Activated CD8-positive, alpha-beta memory T cell treated with anti-CD3 and anti-CD28 coated beads for 24 hours (primary cell): ENCODE measurements at regions not wholly inside any gene's neighbourhood (a gene's known extent, or its start where the extent isn't known, plus 50 kb on each side); places are given as distances from the start of the nearest gene placed in this dataset.
"Not testable (repeated sequence)": the region's sequence is repeated elsewhere in the genome, so short reads cannot be mapped to it uniquely, and the experiment has no call there.

Source experiments
- DNase-seq: peaks from one replicate; pipeline ENCODE4 v3.0.0-alpha.2; 2020

DNA sequence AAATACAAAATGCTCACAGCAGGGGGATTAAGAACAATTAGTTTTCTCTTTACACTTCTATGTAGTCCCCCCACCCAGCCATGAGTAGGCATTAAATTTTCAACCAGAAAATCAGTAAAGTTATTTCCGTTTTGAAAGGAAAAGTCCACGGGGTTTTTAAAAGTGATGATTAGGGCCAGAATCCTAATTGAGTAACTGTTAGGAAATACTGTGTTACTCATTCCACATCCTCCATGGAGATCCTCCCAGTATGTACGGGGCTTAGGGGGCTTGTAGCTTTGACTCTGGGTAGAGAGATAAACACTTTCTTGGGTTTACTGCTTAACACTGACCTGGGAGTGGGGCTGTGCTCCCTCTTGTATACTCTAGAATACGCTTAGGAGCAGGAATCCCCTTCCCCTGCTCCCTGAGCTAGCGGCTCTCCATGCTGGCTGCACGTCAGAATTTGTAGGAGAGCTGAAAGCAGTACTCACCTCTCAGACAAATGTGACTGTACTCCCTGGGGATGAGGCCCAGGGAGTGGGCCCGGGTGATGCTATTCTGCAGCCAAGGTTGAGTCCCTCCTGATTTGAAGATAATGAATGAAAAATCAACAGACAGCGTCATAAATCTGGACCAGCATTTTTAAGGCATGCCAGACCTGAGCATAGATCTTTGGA, 100.5 kb downstream of the SLC4A3 start:
- no peak for DNase-seq

DNA sequence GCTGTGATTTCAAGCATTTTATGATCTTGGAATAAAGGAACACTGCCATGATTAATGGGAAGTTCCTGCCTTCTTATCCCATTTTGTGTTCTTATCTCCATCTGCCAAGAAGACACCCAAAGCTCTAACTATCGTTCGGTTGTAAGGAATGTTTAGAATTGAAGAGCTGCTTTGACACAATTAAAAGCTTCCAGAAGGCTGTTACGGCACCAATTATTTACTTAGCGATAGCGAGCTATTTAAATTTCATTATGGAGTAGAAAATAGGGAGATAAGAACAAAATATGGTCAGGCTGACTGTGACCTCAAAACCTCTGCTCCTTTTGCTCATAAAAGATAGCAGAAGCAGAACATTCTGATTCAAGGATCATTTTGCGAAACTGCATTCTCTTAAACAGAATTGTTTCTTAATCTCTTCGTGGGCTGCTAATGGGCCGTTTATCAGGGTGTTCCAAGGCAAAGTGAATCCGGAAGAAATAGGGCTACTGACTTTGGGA, 101.6 kb downstream of the SLC4A3 start:
- no peak for DNase-seq

DNA sequence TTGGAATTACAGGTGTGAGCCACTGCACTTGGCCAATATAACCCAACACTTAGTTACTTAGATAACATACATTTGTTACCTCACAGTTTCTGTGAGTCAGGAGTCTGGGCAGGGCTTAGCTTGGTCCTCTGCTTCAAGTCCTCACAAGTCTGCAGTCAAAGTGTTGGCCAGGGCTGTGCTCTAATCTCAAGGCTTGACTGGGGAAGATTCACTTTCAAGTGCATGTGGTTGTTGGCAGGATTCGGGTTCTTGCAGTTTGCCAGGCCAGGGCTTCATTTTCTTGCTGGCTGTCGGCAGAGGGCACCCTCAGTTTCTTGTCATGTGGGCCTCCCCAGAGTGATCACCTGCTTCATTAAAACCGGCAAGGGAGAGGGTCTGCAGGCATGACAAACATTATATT, 103.7 kb downstream of the SLC4A3 start:
- DNase-seq, result no peak

DNA sequence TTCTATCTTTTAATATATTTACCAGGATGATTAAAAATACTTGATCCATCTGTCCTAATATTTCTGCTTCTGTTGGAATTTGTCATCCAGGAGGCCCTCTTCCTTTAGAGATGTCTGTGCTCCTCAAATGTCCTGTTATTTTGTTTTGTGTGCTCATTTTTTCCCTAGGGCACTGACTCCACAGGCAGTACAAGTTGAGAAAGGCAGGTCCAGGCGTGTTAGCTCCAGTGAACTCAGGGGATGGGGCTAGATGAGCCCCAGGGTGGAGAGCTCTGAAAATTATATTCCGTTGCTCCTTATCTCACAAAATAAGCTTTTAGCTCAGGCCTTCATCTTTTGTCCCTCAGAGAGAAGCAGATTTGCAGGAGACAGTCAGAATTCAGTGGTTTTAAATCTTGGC, 105.7 kb downstream of the SLC4A3 start:
- DNase-seq, result no peak

DNA sequence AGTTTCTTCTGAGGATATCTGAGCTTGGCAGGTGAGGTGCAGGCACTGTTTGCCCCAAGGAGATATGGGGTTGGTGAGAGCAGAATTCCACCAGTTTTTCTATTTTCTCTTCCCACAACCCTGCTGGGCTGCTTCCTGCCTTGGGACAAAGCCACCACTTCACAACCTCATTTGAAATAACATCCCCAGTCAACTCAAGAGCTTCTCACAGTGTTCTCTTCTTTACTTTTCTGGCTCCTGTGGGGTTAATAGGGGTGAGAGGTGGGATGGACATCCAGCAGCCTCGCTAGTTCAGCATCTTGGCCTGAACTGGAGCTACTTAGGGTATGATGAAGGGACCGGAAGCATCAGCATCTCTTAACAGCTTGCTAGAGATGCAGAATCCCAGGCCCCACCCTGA, 106.3 kb downstream of the SLC4A3 start:
- no peak for DNase-seq

DNA sequence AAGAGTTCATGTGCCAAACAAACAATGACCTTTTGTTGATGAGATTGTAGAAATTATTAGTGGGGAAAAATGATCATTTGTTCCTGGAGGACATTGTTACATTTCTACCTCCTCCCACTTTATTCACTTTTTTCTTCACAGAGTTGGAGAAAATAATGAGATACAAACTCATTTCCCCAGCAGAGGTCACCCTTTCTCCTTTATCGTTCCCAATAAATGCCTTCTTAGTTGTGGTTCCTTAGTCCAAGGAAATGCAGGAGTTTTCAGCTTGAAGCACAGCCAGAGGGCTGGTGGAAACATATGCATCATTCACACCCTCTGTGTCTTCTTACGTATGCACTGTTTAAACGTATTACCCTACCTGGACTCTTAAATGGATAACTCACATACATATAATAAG, 108.8 kb downstream of the SLC4A3 start:
- no peak for DNase-seq

DNA sequence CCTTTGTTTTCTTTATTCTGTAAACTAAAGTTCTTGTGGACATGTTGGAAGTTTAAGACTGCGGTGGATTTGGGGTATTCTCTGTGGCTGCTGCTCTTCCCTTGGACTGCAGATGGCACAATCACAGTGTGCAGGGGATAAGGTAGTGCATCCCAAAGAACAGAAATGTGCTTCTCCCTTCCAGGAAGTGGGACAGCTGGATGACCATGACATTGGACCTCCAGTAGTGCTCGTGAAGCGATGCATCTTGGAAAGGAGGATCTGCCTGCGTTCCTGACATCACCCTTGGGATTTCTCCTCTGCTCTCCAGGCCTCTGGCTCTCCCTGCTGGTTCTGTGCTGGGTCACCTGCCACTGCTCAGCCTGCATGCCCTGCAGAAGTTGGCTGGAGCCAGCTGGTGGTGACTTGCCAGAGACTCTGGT, 109.9 kb downstream of the SLC4A3 start:
- no peak for DNase-seq

DNA sequence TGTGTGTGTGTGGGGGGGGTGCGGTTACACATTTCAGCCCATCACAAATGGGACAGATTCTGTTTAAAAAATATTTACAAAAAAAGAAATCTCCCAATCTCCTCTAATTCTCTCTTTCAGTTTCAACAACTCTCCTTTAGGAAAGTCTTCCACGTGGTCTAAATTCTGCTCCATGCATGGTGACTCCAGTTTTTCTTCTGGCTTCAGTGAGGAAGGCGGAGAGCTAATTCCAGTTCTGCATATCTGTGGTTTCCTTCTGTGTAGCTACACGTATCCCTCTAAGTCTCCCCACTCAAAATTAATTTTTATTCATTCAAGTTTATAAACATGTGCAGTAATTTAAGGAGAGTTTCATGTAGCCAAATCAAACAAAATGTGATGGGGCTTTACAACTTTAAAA, 111.6 kb downstream of the SLC4A3 start:
- no peak for DNase-seq

DNA sequence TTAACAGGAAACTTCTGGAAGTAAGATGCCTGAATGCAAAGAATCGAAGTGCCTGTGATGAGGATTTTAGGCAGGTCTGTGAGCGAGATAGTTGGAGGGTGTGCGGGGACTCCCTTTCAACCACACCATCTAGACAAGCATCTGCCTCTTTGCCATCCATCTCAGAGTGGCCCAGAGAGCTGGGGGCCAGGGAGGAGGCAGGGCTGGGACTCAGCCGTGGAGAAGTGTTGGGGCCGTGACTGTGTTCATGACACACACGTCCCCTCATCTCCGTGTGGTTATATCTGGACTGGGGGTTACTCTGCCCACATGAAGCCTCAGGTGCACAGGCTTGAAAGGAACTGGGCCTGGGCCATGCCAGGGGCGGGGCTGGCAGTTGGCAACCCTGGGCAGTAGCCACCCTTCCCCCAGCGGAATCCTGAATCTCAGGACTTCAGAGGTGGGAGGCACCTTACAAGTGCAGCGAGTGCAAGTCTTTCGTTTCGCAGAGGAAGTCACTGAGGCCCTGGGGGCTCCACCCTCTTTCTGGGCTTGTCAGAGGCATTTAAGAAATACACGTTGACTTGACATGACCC, 112.5 kb downstream of the SLC4A3 start:
- DNase-seq, result no peak

DNA sequence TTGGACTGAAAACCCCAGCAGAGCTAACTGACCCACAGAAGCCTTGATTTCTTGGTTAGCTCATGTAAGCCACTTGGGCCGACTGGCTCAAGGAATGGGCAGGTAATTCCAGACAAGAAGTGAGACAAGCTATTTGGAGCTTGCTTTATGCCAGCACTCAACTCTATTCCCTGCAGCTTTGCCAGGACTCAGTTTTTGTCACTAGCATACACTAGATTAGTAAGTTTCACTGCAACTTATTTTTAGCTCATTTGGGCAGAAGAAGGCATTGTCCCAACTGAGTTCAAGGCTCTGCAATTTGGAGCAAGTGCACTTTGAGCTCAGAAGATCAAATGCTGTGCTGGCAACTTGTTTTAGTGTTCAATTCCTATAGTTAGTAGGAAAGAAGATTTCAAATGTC, 116.1 kb downstream of the SLC4A3 start:
- DNase-seq, result no peak

DNA sequence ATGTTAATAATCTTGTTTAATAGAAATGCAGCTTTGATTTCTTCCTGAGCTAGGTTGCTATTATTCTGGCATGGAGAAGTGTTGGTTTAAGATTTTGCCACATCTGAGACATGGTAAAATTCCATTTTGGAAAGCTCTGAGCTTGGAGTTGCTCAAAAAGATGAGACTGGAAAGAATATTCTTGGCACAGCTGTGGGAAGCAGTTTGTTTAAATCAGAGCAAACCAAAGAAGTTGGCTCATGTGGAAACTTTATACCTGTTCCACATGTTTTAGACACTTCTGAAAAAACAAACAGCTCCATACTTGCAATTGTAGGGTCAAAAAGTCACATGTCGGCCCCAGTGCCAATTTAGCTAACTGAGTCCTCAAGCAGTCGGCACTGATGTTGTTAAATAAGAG, 116.6 kb downstream of the SLC4A3 start:
- no peak for DNase-seq

DNA sequence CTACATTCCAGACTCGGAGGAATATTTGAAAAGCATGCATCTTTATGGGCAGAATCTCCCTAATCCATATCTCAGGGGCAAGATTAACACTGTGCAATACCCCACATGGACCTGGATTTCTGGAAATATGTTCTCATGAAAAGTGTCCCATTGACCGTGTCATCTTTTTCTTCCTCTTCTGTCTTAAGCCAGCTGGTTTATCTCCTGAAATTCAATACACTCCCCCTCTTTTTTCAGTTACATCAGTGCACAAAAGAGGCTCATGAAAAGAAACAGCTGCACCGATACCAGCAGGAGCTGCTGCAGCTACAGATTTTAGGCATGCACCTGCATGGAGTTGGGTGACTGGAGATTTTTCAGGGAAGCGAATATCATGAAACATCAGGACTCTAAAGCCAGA, 117.2 kb downstream of the SLC4A3 start:
- no peak for DNase-seq

DNA sequence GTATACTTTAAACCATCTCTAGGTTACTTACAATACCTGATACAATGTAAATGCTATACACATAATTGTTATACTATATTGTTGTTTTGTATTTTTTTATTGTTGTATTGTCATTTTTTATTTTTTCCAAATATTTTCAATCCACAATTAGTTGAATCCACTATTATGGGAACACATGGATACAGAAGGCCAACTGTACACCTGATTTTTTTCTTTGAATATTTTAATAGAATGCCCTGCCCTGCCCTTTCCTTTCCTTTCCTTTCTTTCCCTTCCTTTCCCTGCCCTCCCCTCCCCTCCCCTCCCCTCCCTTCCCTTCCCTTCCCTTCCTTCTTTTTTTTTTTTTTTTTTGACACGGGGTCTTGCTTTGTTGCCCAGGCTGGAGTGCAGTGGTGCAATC, 120.2 kb downstream of the SLC4A3 start:
- no peak for DNase-seq

DNA sequence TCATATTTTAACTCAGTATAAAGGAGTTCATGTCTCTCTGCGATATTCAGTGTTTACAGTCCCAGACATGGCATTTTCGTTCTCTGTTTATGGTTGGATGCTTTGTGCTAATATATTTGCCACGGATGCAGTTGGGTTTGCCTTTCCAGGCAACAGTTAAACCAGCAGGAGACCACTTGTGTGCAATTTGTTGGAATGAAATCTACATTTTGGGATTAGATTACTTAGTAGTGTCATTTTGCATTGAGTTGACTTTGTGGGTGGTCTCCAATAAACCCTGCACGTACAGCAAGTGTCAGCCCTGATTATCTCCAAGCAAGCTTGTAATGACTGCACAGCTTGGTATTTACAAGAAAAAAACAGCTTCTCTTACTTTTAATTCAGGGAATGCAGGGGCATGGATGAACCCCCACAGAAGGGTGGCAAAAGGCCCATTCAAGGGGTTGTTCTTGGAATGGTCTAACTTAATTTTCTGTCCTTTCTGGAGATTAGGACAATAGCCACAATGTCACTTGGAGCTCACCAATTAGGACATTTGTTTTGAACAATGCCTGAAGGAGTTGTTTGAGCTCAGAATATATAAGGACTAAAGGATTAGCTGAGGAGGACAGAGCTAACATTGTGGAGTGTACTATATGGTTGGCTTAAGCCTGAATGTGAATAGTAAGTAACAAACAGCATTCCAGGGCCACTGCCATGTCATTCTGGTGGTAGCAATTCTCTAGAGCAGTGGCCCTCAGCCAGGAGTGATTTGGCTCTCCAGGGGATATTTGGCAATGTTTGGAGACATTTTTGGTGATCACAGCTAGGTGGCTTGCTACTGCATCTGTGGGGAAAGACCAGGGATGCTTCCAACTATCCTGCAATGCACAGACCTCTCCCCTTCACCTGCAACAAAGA, 121.5 kb downstream of the SLC4A3 start:
- no peak for DNase-seq

DNA sequence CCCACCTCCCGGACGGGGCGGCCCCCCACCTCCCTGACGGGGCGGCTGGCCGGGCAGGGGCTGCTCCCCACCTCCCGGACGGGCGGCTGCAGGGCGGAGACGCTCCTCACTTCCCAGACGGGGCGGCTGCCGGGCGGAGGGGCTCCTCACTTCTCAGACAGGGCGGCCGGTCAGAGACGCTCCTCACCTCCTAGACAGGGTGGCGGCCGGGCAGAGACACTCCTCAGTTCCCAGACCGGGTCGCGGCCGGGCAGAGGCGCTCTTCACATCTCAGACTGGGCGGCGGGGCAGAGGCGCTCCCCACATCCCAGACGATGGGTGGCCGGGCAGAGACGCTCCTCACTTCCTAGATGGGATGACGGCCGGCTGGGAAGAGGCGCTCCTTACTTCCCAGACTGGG, 123.7 kb downstream of the SLC4A3 start:
- DNase-seq, result not testable (repeated sequence)

DNA sequence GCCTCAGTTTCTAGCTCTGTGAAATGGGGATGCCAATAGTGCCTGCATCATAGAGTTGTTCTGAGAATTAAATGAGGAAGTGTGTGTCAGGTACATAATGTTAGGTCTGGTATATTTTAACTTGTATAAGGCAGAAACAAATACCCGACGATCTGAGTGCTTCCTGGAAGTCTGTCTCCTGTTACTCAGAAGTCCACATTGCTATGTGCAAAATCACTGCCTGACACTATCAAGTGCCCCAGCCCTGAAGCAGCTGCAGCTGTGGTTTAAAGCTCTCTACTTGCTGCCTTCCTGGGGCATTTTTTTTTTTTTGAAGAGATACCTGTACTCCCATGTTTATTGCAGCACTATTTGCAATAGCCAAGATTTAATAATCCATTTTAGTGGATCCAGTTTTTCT, 125.3 kb downstream of the SLC4A3 start:
- no peak for DNase-seq

DNA sequence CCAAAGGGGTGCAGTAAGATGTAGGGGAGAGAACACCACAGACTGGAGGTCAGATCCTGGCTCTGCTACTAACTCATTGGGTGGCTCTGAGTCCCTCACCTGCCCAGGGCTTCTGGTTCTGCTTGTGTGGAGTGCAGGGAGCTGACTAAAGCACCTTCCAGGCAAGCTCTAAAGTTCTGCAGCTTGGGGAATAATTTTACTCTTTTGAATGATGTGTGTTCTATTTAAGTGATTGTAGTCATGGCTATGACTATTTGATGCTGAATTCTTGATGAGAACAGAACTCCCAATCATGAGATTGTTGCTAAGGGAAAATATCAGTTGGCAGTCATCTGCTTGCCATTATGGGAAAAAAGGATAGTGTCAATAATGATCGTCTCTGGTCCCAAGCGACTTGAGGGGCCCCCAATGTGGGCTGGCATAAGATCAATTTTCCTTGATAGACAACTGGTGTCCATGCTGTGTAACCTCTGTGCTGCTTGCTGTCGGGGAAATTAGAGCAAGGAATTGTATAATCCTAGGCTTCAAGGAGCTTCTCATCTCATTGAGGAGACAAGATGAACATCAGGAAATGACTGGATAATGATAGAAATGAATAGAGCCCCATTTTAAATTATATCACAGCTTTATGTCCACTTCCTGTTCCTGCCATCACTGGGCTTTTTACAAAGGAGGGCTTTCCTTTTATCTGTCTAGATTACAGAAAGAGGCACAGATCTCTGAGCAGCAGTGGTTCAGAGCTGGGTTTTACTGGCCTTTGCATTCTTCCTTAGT, 131.7 kb downstream of the SLC4A3 start:
- no peak for DNase-seq

DNA sequence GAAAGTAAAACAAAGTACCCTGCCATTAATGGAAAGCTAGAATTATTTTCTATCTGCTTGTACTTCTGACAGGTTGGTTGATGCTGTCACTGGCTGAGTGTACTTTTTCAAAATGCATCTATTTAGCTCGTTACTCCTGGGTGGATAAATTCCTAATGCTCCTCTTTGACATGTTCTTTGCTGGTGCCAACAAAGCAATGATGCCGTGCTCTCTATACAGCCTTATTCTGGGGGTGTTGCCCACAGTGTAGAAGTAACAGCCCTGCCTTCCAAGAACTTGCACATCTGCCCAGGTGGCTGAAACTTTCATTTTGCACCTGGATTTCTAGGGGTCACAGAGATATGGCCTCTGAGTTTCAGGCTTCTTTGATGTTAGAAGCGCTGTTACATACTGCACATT, 132.4 kb downstream of the SLC4A3 start:
- DNase-seq, result no peak

DNA sequence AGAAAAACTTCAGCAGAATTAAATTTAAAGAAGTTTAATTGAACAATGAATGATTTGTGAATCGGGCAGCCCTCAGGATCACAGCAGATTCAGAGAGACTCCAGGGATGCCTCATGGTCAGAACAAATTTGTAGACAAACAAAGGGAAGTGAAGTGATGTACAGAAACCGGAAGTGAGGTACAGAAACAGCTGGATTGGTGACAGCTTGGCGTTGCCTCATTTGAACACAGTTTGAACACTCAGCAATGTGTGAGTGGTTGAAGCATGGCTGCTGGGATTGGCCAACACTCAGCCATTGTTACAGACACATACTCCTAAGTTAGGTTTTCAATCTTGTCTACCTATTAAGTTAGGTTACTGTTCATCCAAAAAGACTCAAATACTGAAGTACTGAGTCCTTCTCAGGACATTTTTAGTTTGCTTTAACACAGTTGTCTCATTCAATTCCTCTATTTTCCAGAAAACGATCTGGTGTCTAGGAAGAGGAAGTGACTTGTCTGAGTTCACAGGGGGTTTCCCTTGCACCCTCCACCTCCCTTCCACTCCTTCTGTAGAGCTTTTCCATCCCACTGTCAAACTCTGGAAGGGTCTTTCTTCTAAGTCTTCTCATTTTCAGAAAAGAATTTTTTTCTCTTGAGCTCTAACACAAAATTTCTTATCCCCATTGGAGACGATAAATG, 137.9 kb downstream of the SLC4A3 start:
- DNase-seq, result no peak

DNA sequence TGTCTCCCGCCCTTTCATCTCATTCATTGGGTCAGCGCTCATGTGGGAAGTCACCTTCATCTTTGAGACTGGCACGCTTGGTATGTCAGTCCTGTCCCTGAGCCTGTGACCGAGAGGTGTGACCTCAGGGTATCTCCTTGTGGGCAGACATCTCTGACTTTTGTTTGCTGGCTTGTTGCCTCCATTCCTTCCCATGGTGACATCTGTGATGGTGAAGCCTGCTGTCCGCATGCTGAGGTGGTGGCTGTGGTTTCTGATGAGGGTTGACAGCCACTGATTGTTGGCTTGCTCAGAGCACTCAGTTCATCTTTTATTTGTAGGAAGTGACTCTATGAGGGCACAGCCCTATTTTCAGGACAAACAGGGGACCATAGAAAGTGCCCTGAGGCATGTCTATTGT, 139.2 kb downstream of the SLC4A3 start:
- no peak for DNase-seq

DNA sequence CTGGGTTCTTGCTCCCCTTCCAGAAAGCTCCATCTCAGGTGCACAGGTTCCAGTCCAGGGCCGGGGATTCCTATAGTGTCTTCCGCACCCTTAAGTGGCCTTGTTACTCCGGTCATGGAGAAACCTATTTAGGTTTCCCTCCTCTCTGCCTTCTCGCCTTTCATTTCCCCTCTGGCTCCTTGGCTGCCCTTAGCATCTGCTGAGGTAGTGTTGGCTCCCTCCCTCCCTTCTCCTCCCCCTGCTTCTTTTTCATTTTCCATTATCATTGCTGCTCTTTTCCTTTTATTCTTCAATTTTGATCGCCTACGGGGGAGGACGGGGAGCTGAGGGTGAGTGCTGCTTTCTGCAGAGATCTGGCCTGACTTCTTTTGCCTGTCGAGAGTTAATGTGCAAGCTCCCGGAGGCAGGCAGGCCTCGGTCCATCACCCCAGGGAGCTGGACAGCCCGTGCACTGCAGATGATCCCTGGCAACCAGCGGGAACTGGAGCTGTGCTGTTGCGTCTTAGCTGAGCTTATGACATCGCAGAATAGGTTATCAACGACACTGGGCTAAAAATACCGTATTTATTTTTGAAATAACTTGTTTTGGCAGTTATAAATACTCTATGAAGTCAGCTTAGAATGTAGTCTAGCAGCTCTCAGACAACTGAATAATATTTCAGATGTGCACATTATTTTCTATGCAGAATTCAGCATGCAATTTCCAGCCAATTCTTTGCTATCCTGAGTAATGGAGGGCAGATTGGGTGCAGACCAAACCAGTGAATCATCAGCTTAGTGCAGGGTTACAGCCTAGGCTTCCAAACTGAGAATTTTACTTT, 141.9 kb downstream of the SLC4A3 start:
- no peak for DNase-seq
